ENCODE measurements at regions not wholly inside any gene's neighbourhood (a gene's known extent, or its start where the extent isn't known, plus 50 kb on each side); places are given as distances from the start of the nearest gene placed in this dataset.

GRCh38 chr3:134427400-134428111 is 53.3 kb upstream of the AMOTL2 start:
- TF ChIP-seq POLR2A (IDR thresholded peaks at IDR 0.05) (no peak), CTCF (IDR thresholded peaks at IDR 0.05) (no peak)
- 58 to 62% methylated on average over 15 of the region's 15 CpGs for WGBS, 2 donors
- DNase-seq (ENCODE audit: low spot score in 2 of 2), result peak; percentile 60 to 89
- H3K4me3 ChIP-seq (ENCODE audit: low read depth, poor library complexity, severe bottlenecking), result no peak overlapping the region
- intact Hi-C loops (cut with DNase I; ENCODE audit: low total_unique reads), result no loop called here

GRCh38 chr3:134426660-134427181 is 52.5 kb upstream of the AMOTL2 start:
- TF ChIP-seq CTCF (IDR thresholded peaks at IDR 0.05) (no peak), POLR2A (IDR thresholded peaks at IDR 0.05) (no peak)
- H3K4me3 ChIP-seq (ENCODE audit: low read depth, poor library complexity, severe bottlenecking), result no peak overlapping the region
- no peak for DNase-seq (ENCODE audit: low spot score in 2 of 2)
- intact Hi-C loops (cut with DNase I; ENCODE audit: low total_unique reads), result no loop called here
- 90 to 96% methylated on average over 9 of the region's 9 CpGs for WGBS, 2 donors

GRCh38 chr3:134425943-134426342 is 51.7 kb upstream of the AMOTL2 start:
- no peak for DNase-seq (ENCODE audit: low spot score in 2 of 2)
- intact Hi-C loops (cut with DNase I; ENCODE audit: low total_unique reads), result no loop called here
- WGBS, 2 donors, result 89 to 92% methylated on average over 5 of the region's 5 CpGs
- H3K4me3 ChIP-seq (ENCODE audit: low read depth, poor library complexity, severe bottlenecking), result no peak overlapping the region
- no peak for TF ChIP-seq POLR2A (IDR thresholded peaks at IDR 0.05)
- TF ChIP-seq CTCF (IDR thresholded peaks at IDR 0.05), result no peak
